ENCODE measurements at regions not wholly inside any gene's neighbourhood (a gene's known extent, or its start where the extent isn't known, plus 50 kb on each side); places are given as distances from the start of the nearest gene placed in this dataset.

DNA sequence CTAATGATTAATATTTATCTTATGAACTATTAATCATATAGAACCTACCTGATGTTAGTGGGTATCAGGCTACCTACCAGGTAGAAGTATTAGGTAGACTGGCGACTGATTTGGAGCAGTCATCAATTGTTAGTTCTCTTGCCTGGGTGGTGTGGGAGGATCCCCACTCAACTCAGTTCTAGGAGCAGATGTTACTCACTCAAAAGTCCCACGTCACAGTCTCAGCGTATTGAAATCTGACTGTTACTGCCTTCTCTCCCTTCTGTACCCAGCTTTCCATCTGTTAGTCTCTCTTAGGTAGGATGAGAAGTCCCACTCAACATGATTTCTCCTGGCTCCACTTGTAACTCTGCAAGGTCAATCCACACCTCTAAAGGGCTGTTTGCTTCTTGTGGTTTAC is 102.7 kb downstream of the OLFM4 start:
- H3K27ac Mint-ChIP-seq = no peak overlapping the region
- WGBS (ENCODE audit: extremely low coverage, insufficient read length, low lambda C conversion rate) = no CpG with 5 or more reads among the region's 3 CpGs
- no peak overlapping the region for H3K4ac ChIP-seq (ENCODE audit: low read depth, low read length)

More for the DNA sequence above, 102.7 kb downstream of the OLFM4 start:
- Histone ChIP-seq H4K91ac (ENCODE audit: insufficient read length, low read depth, low read length) (no peak overlapping the region), H3K23ac (ENCODE audit: insufficient read length, low read depth, low read length) (no peak overlapping the region), H3K23me2 (ENCODE audit: insufficient read length, low read depth, low read length, poor library complexity, severe bottlenecking) (no peaks in the 10 kb centered on the region), H3T11ph (ENCODE audit: low read length) (no peak overlapping the region), H3K4me1 (ENCODE audit: insufficient read depth, low read length) (no peaks in the 10 kb centered on the region; the same call in 1 of the 2 replicates), H3K27ac (ENCODE audit: insufficient read length, low read depth, low read length) (no peak overlapping the region), H4K20me1 (ENCODE audit: control insufficient read depth, insufficient read depth, insufficient read length) (no peaks in the 10 kb centered on the region), H3K14ac (ENCODE audit: insufficient read depth, low read length) (no peak overlapping the region), H3K79me2 (ENCODE audit: insufficient read depth, low read length) (no peaks in the 10 kb centered on the region), H3K18ac (ENCODE audit: insufficient read length, low read depth, low read length) (no peak overlapping the region), H2AK5ac (ENCODE audit: insufficient read length, low read length) (no peak overlapping the region), H3K79me1 (ENCODE audit: insufficient read depth, low read depth, low read length, poor library complexity, severe bottlenecking) (no peaks in the 10 kb centered on the region), H4K8ac (replicated peaks; ENCODE audit: insufficient read length, low read depth, low read length) (no peak overlapping the region), H2BK15ac (ENCODE audit: low read depth, low read length) (no peak overlapping the region), H3K9ac (ENCODE audit: extremely low read depth, insufficient read length, low read length) (no peak overlapping the region), H2AFZ (ENCODE audit: low read length) (no peak overlapping the region), H3K27me3 (ENCODE audit: insufficient read depth, low read length) (no peaks in the 10 kb centered on the region), H2BK12ac (ENCODE audit: insufficient read length, low read depth, low read length) (no peak overlapping the region), H2BK5ac (ENCODE audit: insufficient read length, low read length) (no peak overlapping the region), H4K5ac (ENCODE audit: insufficient read length, low read depth, low read length) (no peak overlapping the region), H2BK120ac (ENCODE audit: low read depth, low read length, poor library complexity, severe bottlenecking) (no peak overlapping the region), H3K56ac (ENCODE audit: insufficient read length, low read depth, low read length) (no peak overlapping the region), H3K4me2 (ENCODE audit: insufficient read depth, insufficient read length, low read length) (no peak overlapping the region), H2BK20ac (ENCODE audit: low read depth, low read length, poor library complexity, severe bottlenecking) (no peak overlapping the region), H3K9me3 (ENCODE audit: control insufficient read depth, low read depth, low read length) (no peaks in the 10 kb centered on the region)
- H3K27me3 Mint-ChIP-seq (ENCODE audit: low read depth) = no peaks in the 10 kb centered on the region
- peaks cover 0 to 2% of the 10 kb centered on the region in 2 experiments; a peak in 1 of 5 replicates for H3K9me3 Mint-ChIP-seq
- DNase-seq = no peak
- peaks cover 0 to 4% (median 2%) of the 10 kb centered on the region in 3 experiments; a peak in 1 of 7 replicates for H3K36me3 Mint-ChIP-seq (ENCODE audit: insufficient read depth in 1 of 3, low read depth in 3 of 3)
- peaks cover 11 to 13% of the 10 kb centered on the region in 2 experiments for H3K4me1 Mint-ChIP-seq
- H3K4me3 Mint-ChIP-seq = no peak overlapping the region
- TF ChIP-seq, protein P1, sequence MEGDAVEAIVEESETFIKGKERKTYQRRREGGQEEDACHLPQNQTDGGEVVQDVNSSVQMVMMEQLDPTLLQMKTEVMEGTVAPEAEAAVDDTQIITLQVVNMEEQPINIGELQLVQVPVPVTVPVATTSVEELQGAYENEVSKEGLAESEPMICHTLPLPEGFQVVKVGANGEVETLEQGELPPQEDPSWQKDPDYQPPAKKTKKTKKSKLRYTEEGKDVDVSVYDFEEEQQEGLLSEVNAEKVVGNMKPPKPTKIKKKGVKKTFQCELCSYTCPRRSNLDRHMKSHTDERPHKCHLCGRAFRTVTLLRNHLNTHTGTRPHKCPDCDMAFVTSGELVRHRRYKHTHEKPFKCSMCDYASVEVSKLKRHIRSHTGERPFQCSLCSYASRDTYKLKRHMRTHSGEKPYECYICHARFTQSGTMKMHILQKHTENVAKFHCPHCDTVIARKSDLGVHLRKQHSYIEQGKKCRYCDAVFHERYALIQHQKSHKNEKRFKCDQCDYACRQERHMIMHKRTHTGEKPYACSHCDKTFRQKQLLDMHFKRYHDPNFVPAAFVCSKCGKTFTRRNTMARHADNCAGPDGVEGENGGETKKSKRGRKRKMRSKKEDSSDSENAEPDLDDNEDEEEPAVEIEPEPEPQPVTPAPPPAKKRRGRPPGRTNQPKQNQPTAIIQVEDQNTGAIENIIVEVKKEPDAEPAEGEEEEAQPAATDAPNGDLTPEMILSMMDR (conservative IDR thresholded peaks at IDR 0.05) = no peak

Data from H9 (cell line).